GM12874 (cell line): ENCODE measurements at regions not wholly inside any gene's neighbourhood (a gene's known extent, or its start where the extent isn't known, plus 50 kb on each side); places are given as distances from the start of the nearest gene placed in this dataset.

Source experiments
- CTCF ChIP-seq: IDR thresholded peaks from 2 replicates; pipeline ENCODE4 v1.5.1; 2011; ENCODE audit warnings: low read depth, mild to moderate bottlenecking, control low read depth, low read length, moderate library complexity; ENCODE audit not compliant: insufficient read depth

GRCh38 chr19:22523940-22524339, 101.8 kb upstream of the ZNF98 start:
- TF ChIP-seq CTCF, result no peak

- no peak for TF ChIP-seq CTCF
Measured at GRCh38 chr19:22519152-22519551, 97.0 kb upstream of the ZNF98 start.

GRCh38 chr19:22517496-22518411, 95.6 kb upstream of the ZNF98 start:
- no peak for TF ChIP-seq CTCF

- TF ChIP-seq CTCF, result no peak
Measured at GRCh38 chr19:22515435-22515834, 93.3 kb upstream of the ZNF98 start.

- no peak for TF ChIP-seq CTCF
Measured at GRCh38 chr19:22503524-22503923, 81.4 kb upstream of the ZNF98 start.

GRCh38 chr19:22502766-22503165, 80.6 kb upstream of the ZNF98 start:
- TF ChIP-seq CTCF, result no peak

- TF ChIP-seq CTCF, result no peak
Measured at GRCh38 chr19:22491746-22492145, 69.6 kb upstream of the ZNF98 start.
